ENCODE measurements at regions not wholly inside any gene's neighbourhood (a gene's known extent, or its start where the extent isn't known, plus 50 kb on each side); places are given as distances from the start of the nearest gene placed in this dataset.

GRCh38 chr15:58284293-58284692 is 146.1 kb downstream of the AQP9 start:
- TF ChIP-seq POLR2A (IDR thresholded peaks at IDR 0.05; ENCODE audit: low read depth) (no peak), EP300 (IDR thresholded peaks at IDR 0.05) (no peak), POLR2AphosphoS5 (IDR thresholded peaks at IDR 0.05) (no peak)
- TF ChIP-seq, protein P1, sequence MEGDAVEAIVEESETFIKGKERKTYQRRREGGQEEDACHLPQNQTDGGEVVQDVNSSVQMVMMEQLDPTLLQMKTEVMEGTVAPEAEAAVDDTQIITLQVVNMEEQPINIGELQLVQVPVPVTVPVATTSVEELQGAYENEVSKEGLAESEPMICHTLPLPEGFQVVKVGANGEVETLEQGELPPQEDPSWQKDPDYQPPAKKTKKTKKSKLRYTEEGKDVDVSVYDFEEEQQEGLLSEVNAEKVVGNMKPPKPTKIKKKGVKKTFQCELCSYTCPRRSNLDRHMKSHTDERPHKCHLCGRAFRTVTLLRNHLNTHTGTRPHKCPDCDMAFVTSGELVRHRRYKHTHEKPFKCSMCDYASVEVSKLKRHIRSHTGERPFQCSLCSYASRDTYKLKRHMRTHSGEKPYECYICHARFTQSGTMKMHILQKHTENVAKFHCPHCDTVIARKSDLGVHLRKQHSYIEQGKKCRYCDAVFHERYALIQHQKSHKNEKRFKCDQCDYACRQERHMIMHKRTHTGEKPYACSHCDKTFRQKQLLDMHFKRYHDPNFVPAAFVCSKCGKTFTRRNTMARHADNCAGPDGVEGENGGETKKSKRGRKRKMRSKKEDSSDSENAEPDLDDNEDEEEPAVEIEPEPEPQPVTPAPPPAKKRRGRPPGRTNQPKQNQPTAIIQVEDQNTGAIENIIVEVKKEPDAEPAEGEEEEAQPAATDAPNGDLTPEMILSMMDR (IDR thresholded peaks at IDR 0.05) = no peak
